Lower leg skin (tissue), 3 donors: ENCODE measurements at regions not wholly inside any gene's neighbourhood (a gene's known extent, or its start where the extent isn't known, plus 50 kb on each side); places are given as distances from the start of the nearest gene placed in this dataset.

ENCODE experiments used
- POLR2A ChIP-seq, 2 donors: fragments of 450-650 bp; IDR thresholded peaks; one replicate each; pipeline ENCODE4 v1.6.1; 2016 to 2017; ENCODE audit warnings: antibody characterized with exemption in 2 of 2, mild to moderate bottlenecking in 1 of 2, moderate library complexity in 1 of 2
- TF ChIP-seq, protein P1 (sequence below), 3 donors: fragments of 450-650 bp; IDR thresholded peaks; one replicate each; pipeline ENCODE4 v1.5.1; 2016; ENCODE audit warnings: antibody characterized with exemption in 3 of 3, mild to moderate bottlenecking in 3 of 3, moderate library complexity in 2 of 3

DNA sequence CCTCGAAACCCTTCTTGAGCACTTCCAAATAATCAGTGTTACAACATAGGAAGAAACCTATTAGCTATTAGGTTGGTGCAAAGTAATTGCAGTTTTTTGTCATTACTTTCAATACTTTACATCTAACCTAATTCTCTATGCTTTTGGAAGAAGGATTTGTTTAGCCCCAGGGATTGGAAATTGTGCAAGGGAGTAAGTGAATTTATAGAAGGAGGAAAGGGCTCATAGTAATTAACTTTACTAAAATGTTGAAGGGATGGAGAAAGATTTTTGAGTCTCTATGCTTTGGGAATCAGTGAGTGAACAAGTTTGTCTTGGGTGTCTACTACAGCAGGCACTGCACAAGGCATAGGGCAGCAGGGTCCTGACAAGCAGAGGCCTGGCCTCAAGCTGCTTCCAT is 261.1 kb downstream of the EN1 start:
- TF ChIP-seq, protein P1, sequence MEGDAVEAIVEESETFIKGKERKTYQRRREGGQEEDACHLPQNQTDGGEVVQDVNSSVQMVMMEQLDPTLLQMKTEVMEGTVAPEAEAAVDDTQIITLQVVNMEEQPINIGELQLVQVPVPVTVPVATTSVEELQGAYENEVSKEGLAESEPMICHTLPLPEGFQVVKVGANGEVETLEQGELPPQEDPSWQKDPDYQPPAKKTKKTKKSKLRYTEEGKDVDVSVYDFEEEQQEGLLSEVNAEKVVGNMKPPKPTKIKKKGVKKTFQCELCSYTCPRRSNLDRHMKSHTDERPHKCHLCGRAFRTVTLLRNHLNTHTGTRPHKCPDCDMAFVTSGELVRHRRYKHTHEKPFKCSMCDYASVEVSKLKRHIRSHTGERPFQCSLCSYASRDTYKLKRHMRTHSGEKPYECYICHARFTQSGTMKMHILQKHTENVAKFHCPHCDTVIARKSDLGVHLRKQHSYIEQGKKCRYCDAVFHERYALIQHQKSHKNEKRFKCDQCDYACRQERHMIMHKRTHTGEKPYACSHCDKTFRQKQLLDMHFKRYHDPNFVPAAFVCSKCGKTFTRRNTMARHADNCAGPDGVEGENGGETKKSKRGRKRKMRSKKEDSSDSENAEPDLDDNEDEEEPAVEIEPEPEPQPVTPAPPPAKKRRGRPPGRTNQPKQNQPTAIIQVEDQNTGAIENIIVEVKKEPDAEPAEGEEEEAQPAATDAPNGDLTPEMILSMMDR (IDR thresholded peaks at IDR 0.05), result no peak
- TF ChIP-seq POLR2A (IDR thresholded peaks at IDR 0.05), result no peak
